HG03521 (cell line): ENCODE measurements at regions not wholly inside any gene's neighbourhood (a gene's known extent, or its start where the extent isn't known, plus 50 kb on each side); places are given as distances from the start of the nearest gene placed in this dataset.

Experiments
- ATAC-seq: cut with Tn5 transposase; IDR thresholded peaks from one replicate; pipeline ENCODE4 v1.9.1; 2021; ENCODE audit warnings: mild to moderate bottlenecking, moderate library complexity; ENCODE audit not compliant: unreplicated experiment

GRCh38 chr7:12783421-12784095 is 96.1 kb downstream of the ARL4A start:
- no peak for ATAC-seq

- ATAC-seq: no peak
These were observed 98.0 kb downstream of the ARL4A start for GRCh38 chr7:12785473-12785872.

GRCh38 chr7:12786494-12786893 is 99.1 kb downstream of the ARL4A start:
- ATAC-seq: no peak

GRCh38 chr7:12788171-12788570 is 100.7 kb downstream of the ARL4A start:
- no peak for ATAC-seq

- no peak for ATAC-seq
These were observed 101.2 kb downstream of the ARL4A start for GRCh38 chr7:12788591-12788990.

GRCh38 chr7:12794722-12795302 is 107.4 kb downstream of the ARL4A start:
- ATAC-seq: no peak

- no peak for ATAC-seq
These were observed 109.1 kb downstream of the ARL4A start for GRCh38 chr7:12796397-12797127.

GRCh38 chr7:12800486-12800885 is 113.1 kb downstream of the ARL4A start:
- no peak for ATAC-seq

- ATAC-seq: no peak
These were observed 113.7 kb downstream of the ARL4A start for GRCh38 chr7:12801107-12801506.

GRCh38 chr7:12802070-12802469 is 114.6 kb downstream of the ARL4A start:
- no peak for ATAC-seq

GRCh38 chr7:12803542-12803941 is 116.1 kb downstream of the ARL4A start:
- ATAC-seq: no peak

- no peak for ATAC-seq
These were observed 118.1 kb downstream of the ARL4A start for GRCh38 chr7:12805518-12805928.

- no peak for ATAC-seq
These were observed 118.5 kb downstream of the ARL4A start for GRCh38 chr7:12805957-12806356.

GRCh38 chr7:12809476-12809875 is 122.0 kb downstream of the ARL4A start:
- no peak for ATAC-seq

GRCh38 chr7:12812111-12812510 is 124.7 kb downstream of the ARL4A start:
- ATAC-seq: no peak

- ATAC-seq: no peak
These were observed 126.7 kb downstream of the ARL4A start for GRCh38 chr7:12814107-12814506.

- ATAC-seq: no peak
These were observed 127.4 kb downstream of the ARL4A start for GRCh38 chr7:12814828-12815227.

GRCh38 chr7:12815426-12815825 is 128.0 kb downstream of the ARL4A start:
- no peak for ATAC-seq

- ATAC-seq: no peak
These were observed 128.4 kb downstream of the ARL4A start for GRCh38 chr7:12815871-12816270.

- no peak for ATAC-seq
These were observed 133.3 kb downstream of the ARL4A start for GRCh38 chr7:12820777-12821176.

- ATAC-seq: no peak
These were observed 134.3 kb downstream of the ARL4A start for GRCh38 chr7:12821746-12822145.

GRCh38 chr7:12826079-12826478 is 138.6 kb downstream of the ARL4A start:
- no peak for ATAC-seq
